Adipocyte (in vitro differentiated cells): ENCODE measurements at regions not wholly inside any gene's neighbourhood (a gene's known extent, or its start where the extent isn't known, plus 50 kb on each side); places are given as distances from the start of the nearest gene placed in this dataset.
A peak's percentile ranks its signal among the peaks of the same experiment; 100 is the strongest.
"Not testable (repeated sequence)": the region's sequence is repeated elsewhere in the genome, so short reads cannot be mapped to it uniquely, and the experiment has no call there.

Experiments
- DNase-seq: peaks from one replicate; pipeline ENCODE4 v3.0.0-alpha.2; 2015; ENCODE audit warnings: low read depth
- H3K27me3 ChIP-seq: replicated peaks from 2 replicates; pipeline ENCODE4 v1.7.0; 2013; ENCODE audit warnings: mild to moderate bottlenecking, low read length, moderate library complexity; ENCODE audit not compliant: control insufficient read depth, insufficient read depth
- H3K36me3 ChIP-seq: 2 replicates; pipeline ENCODE4 v1.7.0; 2013; ENCODE audit warnings: low read length, mild to moderate bottlenecking, moderate library complexity; ENCODE audit not compliant: control insufficient read depth, insufficient read depth, severe bottlenecking
- H3K4me1 ChIP-seq: 2 replicates; pipeline ENCODE4 v1.7.0; 2013; ENCODE audit warnings: mild to moderate bottlenecking, low read length, moderate library complexity; ENCODE audit not compliant: control insufficient read depth, insufficient read depth
- H3K4me3 ChIP-seq: 2 replicates; pipeline ENCODE4 v1.7.0; 2013; ENCODE audit warnings: mild to moderate bottlenecking, low read length, moderate library complexity
- H3K9ac ChIP-seq: 2 replicates; pipeline ENCODE4 v1.7.0; 2013; ENCODE audit warnings: mild to moderate bottlenecking, low read length, moderate library complexity
- H3K9me3 ChIP-seq: 2 replicates; pipeline ENCODE4 v1.7.0; 2013; ENCODE audit warnings: mild to moderate bottlenecking, low read length, moderate library complexity; ENCODE audit not compliant: control insufficient read depth

- Histone ChIP-seq H3K4me3 (no peak overlapping the region), H3K36me3 (no peaks in the 10 kb centered on the region), H3K27me3 (no peaks in the 10 kb centered on the region), H3K4me1 (peaks cover 10% of the 10 kb centered on the region), H3K9me3 (no peaks in the 10 kb centered on the region), H3K9ac (no peak overlapping the region)
- no peak for DNase-seq
Measured at GRCh38 chr2:147001061-147001460, 843.8 kb upstream of the ACVR2A start.

DNA sequence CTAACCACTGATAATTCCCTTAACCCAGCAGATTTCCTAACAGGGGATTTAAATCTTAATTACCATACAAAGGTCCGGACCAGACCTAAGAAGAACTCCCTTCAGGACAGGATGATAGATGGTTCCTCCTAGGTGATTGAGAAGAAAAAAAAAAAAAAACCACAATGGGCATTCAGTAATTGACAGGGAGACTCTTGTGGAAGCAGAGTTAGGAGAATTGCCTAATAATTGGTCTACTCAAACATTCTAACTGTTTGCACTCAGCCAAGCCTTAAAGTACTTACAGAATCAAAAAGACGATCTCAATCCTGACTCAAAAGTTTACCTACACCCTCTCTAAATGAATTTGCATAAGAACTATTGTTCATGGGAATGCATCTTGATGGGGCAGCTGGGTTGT, 844.7 kb upstream of the ACVR2A start:
- H3K9me3 ChIP-seq, H3K4me3 ChIP-seq, H3K9ac ChIP-seq, H3K27me3 ChIP-seq, H3K4me1 ChIP-seq, DNase-seq, H3K36me3 ChIP-seq: not testable (repeated sequence)

DNA sequence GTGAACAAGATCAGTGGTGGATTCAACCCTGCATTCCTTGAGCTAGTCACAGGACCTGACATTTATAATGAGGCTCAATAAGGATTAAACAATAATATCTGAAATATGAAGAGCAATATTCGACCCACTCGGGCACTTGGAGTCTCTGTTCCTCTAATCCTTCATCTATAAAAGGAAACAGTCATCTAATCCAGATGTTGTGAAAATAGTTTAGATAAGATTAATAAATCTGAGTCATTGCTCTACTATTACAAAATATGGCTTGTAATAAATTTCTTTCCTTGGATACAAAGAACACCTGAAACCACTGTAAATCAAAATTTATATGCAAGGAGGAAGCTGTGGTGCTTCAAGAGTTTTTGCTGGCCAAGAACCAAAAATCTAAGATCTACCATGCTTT, 846.9 kb upstream of the ACVR2A start:
- Histone ChIP-seq H3K27me3 (no peaks in the 10 kb centered on the region), H3K4me3 (no peak overlapping the region)

DNA sequence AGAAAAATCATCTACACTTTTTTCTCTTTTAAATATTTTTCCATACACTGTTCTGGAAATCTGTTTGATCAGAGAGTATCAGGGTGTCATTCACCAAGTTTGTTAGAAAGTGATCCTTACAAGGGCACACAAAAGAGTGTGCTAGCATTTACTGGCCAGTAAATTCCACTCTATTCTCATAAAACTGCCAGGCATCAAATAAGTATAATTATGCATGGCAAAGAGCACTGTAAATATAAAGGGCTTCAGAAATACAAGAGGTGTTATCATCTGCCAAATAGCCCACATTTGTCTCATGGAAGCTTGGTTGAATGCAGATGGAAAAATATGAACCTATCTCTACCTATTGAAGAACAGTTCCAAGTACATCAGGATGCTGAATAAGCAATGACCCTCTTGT, 847.3 kb upstream of the ACVR2A start:
- Histone ChIP-seq H3K36me3 (no peaks in the 10 kb centered on the region), H3K4me3 (no peak overlapping the region), H3K9ac (no peak overlapping the region), H3K4me1 (peaks cover 12% of the 10 kb centered on the region), H3K27me3 (no peaks in the 10 kb centered on the region), H3K9me3 (no peaks in the 10 kb centered on the region)
- no peak for DNase-seq

More for the DNA sequence above, 846.9 kb upstream of the ACVR2A start:
- Histone ChIP-seq H3K9ac (no peak overlapping the region), H3K9me3 (no peaks in the 10 kb centered on the region), H3K4me1 (peaks cover 9% of the 10 kb centered on the region), H3K36me3 (no peaks in the 10 kb centered on the region)
- DNase-seq = no peak

DNA sequence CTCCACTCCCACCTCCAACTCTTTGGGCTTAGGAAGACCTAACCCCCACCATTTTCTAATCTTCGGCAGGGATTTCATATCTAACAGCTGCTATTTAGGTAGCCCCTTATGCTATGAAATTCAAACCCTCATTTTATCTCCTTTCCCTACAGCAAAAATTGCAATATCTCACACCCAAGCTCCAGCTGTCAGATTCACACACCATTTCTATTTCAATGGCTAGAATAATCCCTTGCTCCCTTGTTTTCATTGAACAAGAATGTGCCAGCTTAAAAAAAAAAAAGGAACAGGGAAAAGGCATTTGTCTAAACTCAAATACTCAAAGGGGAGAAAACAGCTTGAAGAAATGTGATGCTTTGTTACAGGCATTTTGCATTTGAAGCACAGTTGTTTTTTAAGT, 850.6 kb upstream of the ACVR2A start:
- Histone ChIP-seq H3K9ac (no peak overlapping the region), H3K36me3 (no peaks in the 10 kb centered on the region), H3K4me1 (peaks cover 36% of the 10 kb centered on the region), H3K9me3 (no peaks in the 10 kb centered on the region), H3K4me3 (no peak overlapping the region), H3K27me3 (no peaks in the 10 kb centered on the region)
- no peak for DNase-seq

- Histone ChIP-seq H3K4me3 (no peak overlapping the region), H3K9me3 (no peaks in the 10 kb centered on the region), H3K9ac (no peak overlapping the region), H3K27me3 (no peaks in the 10 kb centered on the region), H3K36me3 (no peaks in the 10 kb centered on the region), H3K4me1 (peaks cover 30% of the 10 kb centered on the region)
- no peak for DNase-seq
Measured at GRCh38 chr2:146992466-146992865, 852.4 kb upstream of the ACVR2A start.

GRCh38 chr2:146992057-146992456, 852.8 kb upstream of the ACVR2A start:
- Histone ChIP-seq H3K27me3 (no peaks in the 10 kb centered on the region), H3K9me3 (no peaks in the 10 kb centered on the region), H3K9ac (no peak overlapping the region), H3K4me1 (peaks cover 28% of the 10 kb centered on the region), H3K36me3 (no peaks in the 10 kb centered on the region), H3K4me3 (no peak overlapping the region)
- DNase-seq = no peak

- peak; percentile 40 for DNase-seq
- Histone ChIP-seq H3K4me1 (peaks cover 43% of the 10 kb centered on the region), H3K36me3 (no peaks in the 10 kb centered on the region)
Measured at GRCh38 chr2:146990311-146991054, 854.3 kb upstream of the ACVR2A start.

GRCh38 chr2:146989741-146990140, 855.1 kb upstream of the ACVR2A start:
- Histone ChIP-seq H3K9ac (peak overlapping the region; percentile 18), H3K4me3 (no peak overlapping the region), H3K36me3 (no peaks in the 10 kb centered on the region), H3K9me3 (no peaks in the 10 kb centered on the region), H3K4me1 (peaks cover 50% of the 10 kb centered on the region), H3K27me3 (no peaks in the 10 kb centered on the region)
- peak; percentile 9 for DNase-seq

More at GRCh38 chr2:146990311-146991054, 854.3 kb upstream of the ACVR2A start:
- Histone ChIP-seq H3K4me3 (peak overlapping the region; percentile 7), H3K9ac (peak overlapping the region; percentile 18), H3K27me3 (no peaks in the 10 kb centered on the region), H3K9me3 (no peaks in the 10 kb centered on the region)

DNA sequence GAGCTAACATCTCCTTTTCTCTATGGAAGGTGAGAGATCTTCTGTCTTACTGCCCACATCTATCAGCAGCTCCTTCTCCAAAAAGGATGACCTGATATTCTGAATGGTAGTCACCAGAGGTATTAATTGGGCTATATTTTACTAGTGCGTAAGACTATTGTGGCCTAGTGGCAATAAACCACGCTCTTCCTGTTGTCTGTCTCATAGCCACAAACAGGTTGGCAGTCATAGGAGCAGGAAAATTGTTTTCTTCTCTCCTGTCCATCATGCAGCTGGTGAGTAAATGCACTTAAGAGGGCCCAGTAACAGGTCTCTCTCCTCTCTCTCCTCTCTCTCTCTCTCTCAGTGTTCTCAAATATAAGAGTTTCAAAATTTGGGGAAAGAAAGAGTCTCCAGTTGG, 856.8 kb upstream of the ACVR2A start:
- no peak overlapping the region for H3K4me3 ChIP-seq
- no peaks in the 10 kb centered on the region for H3K27me3 ChIP-seq
- peaks cover 64% of the 10 kb centered on the region for H3K4me1 ChIP-seq
- no peaks in the 10 kb centered on the region for H3K36me3 ChIP-seq
- no peaks in the 10 kb centered on the region for H3K9me3 ChIP-seq
- no peak for DNase-seq
- H3K9ac ChIP-seq = no peak overlapping the region

DNA sequence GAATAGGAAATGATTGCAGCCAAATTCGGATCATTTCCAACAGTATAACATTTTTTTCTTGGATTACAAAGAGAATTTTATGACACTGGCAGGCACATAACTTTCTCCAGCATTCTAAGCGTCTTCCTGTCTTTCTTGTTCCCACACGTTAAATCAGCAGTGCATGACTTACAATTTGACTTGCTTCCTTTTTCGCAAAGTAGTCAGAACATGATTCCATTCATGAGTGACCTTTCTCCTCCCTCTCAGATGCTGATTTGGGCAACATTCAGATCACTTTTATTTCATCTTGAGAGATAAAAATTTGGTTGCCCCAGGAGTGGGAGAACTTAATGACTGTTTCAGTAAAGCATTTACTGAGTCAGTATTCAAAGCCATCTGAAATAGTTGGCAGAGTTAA, 858.7 kb upstream of the ACVR2A start:
- Histone ChIP-seq H3K36me3 (no peaks in the 10 kb centered on the region), H3K4me3 (peak overlapping the region; percentile 36), H3K27me3 (no peaks in the 10 kb centered on the region), H3K4me1 (peaks cover 66% of the 10 kb centered on the region), H3K9me3 (no peaks in the 10 kb centered on the region), H3K9ac (peak overlapping the region; percentile 31)
- no peak for DNase-seq

- H3K9ac ChIP-seq = peak overlapping the region; percentile 31
- DNase-seq = no peak
Measured at GRCh38 chr2:146985753-146986152, 859.1 kb upstream of the ACVR2A start.

More at GRCh38 chr2:146985753-146986152, 859.1 kb upstream of the ACVR2A start:
- Histone ChIP-seq H3K9me3 (no peaks in the 10 kb centered on the region), H3K36me3 (no peaks in the 10 kb centered on the region), H3K4me1 (peaks cover 64% of the 10 kb centered on the region), H3K4me3 (peak overlapping the region; percentile 36), H3K27me3 (no peaks in the 10 kb centered on the region)
